Nephron (organoid): ENCODE measurements at regions not wholly inside any gene's neighbourhood (a gene's known extent, or its start where the extent isn't known, plus 50 kb on each side); places are given as distances from the start of the nearest gene placed in this dataset.

Experiments used
- H3K27ac Mint-ChIP-seq, 3 experiments: 2 replicates each; pipeline ENCODE4 v1.8.0; 2020; ENCODE audit warnings: mixed read lengths in 3 of 3, mild to moderate bottlenecking in 2 of 3, moderate library complexity in 1 of 3
- H3K27me3 Mint-ChIP-seq: 2 replicates; pipeline ENCODE4 v1.8.0; 2021; ENCODE audit warnings: low read depth, mild to moderate bottlenecking, moderate library complexity, mixed read lengths
- H3K36me3 Mint-ChIP-seq: 2 replicates; pipeline ENCODE4 v1.8.0; 2020; ENCODE audit warnings: low read depth, mixed read lengths
- H3K4me1 Mint-ChIP-seq: 2 replicates; pipeline ENCODE4 v1.8.0; 2020; ENCODE audit warnings: mixed read lengths
- H3K4me3 Mint-ChIP-seq, 3 experiments: 2 replicates each; pipeline ENCODE4 v1.8.0; 2020; ENCODE audit warnings: mild to moderate bottlenecking in 3 of 3, mixed read lengths in 3 of 3, moderate library complexity in 2 of 3
- H3K9me3 Mint-ChIP-seq: 2 replicates; pipeline ENCODE4 v1.8.0; 2020; ENCODE audit warnings: mixed read lengths
- CTCF ChIP-seq, 3 experiments: fragments of 200-600 bp; sonication (generic); IDR thresholded peaks; one replicate each; pipeline ENCODE4 v1.5.0; 2021; ENCODE audit warnings: antibody characterized with exemption in 3 of 3; ENCODE audit not compliant: unreplicated experiment in 3 of 3

- TF ChIP-seq CTCF (IDR thresholded peaks at IDR 0.05; ENCODE audit: unreplicated experiment in 3 of 3) = no peak
- Mint-ChIP-seq H3K36me3 (no peaks in the 10 kb centered on the region), H3K27ac (no peak overlapping the region), H3K4me1 (no peaks in the 10 kb centered on the region), H3K9me3 (peaks cover 20% of the 10 kb centered on the region), H3K27me3 (no peaks in the 10 kb centered on the region), H3K4me3 (no peak overlapping the region)
Measured at GRCh38 chr18:28602391-28602790, 425.5 kb upstream of the CDH2 start.

- no peak for TF ChIP-seq CTCF (IDR thresholded peaks at IDR 0.05; ENCODE audit: unreplicated experiment in 3 of 3)
- Mint-ChIP-seq H3K4me3 (no peak overlapping the region), H3K36me3 (no peaks in the 10 kb centered on the region), H3K27ac (no peak overlapping the region), H3K9me3 (peaks cover 5% of the 10 kb centered on the region), H3K27me3 (no peaks in the 10 kb centered on the region), H3K4me1 (peaks cover 6% of the 10 kb centered on the region)
Measured at GRCh38 chr18:28594034-28594433, 417.1 kb upstream of the CDH2 start.

- H3K4me1 Mint-ChIP-seq = peaks cover 12% of the 10 kb centered on the region
- TF ChIP-seq CTCF (IDR thresholded peaks at IDR 0.05; ENCODE audit: unreplicated experiment in 3 of 3) = no peak
- H3K27me3 Mint-ChIP-seq = no peaks in the 10 kb centered on the region
- H3K9me3 Mint-ChIP-seq = no peaks in the 10 kb centered on the region
- H3K27ac Mint-ChIP-seq = no peak overlapping the region
- H3K36me3 Mint-ChIP-seq = no peaks in the 10 kb centered on the region
- H3K4me3 Mint-ChIP-seq = no peak overlapping the region
Measured at GRCh38 chr18:28588884-28589549, 412.1 kb upstream of the CDH2 start.

- Mint-ChIP-seq H3K4me3 (no peak overlapping the region), H3K4me1 (peaks cover 32% of the 10 kb centered on the region), H3K27ac (peak overlapping the region in 2 of 3 experiments; percentile 18 to 80), H3K9me3 (no peaks in the 10 kb centered on the region), H3K27me3 (no peaks in the 10 kb centered on the region), H3K36me3 (no peaks in the 10 kb centered on the region)
- peak in 1 of 3 experiments; percentile 15 for TF ChIP-seq CTCF (IDR thresholded peaks at IDR 0.05; ENCODE audit: unreplicated experiment in 3 of 3)
Measured at GRCh38 chr18:28584731-28585130, 407.8 kb upstream of the CDH2 start.

- Mint-ChIP-seq H3K9me3 (no peaks in the 10 kb centered on the region), H3K27me3 (no peaks in the 10 kb centered on the region), H3K4me3 (no peak overlapping the region), H3K4me1 (peaks cover 32% of the 10 kb centered on the region), H3K36me3 (no peaks in the 10 kb centered on the region), H3K27ac (peak overlapping the region in 2 of 3 experiments; percentile 11 to 29)
- TF ChIP-seq CTCF (IDR thresholded peaks at IDR 0.05; ENCODE audit: unreplicated experiment in 3 of 3) = no peak
Measured at GRCh38 chr18:28582724-28583123, 405.8 kb upstream of the CDH2 start.

- Mint-ChIP-seq H3K4me1 (peaks cover 32% of the 10 kb centered on the region), H3K36me3 (no peaks in the 10 kb centered on the region), H3K27me3 (no peaks in the 10 kb centered on the region), H3K4me3 (no peak overlapping the region), H3K27ac (peak overlapping the region; percentile 11 to 41 (median 29)), H3K9me3 (no peaks in the 10 kb centered on the region)
- TF ChIP-seq CTCF (IDR thresholded peaks at IDR 0.05; ENCODE audit: unreplicated experiment in 3 of 3) = no peak
Measured at GRCh38 chr18:28581521-28582071, 404.7 kb upstream of the CDH2 start.
